Mucosa of rectum (tissue), 2 donors: ENCODE measurements at regions not wholly inside any gene's neighbourhood (a gene's known extent, or its start where the extent isn't known, plus 50 kb on each side); places are given as distances from the start of the nearest gene placed in this dataset.

Experiments used
- H3K27ac ChIP-seq, 2 donors: one replicate each; pipeline ENCODE4 v1.7.0; 2013; ENCODE audit warnings: inconsistent platforms in 2 of 2, low read depth in 2 of 2, low read length in 2 of 2
- H3K27me3 ChIP-seq, 2 donors: one replicate each; pipeline ENCODE4 v1.7.0; 2013; ENCODE audit warnings: low read length in 2 of 2; ENCODE audit not compliant: control insufficient read depth in 2 of 2, insufficient read depth in 2 of 2
- H3K36me3 ChIP-seq, 2 donors: one replicate each; pipeline ENCODE4 v1.7.0; 2013; ENCODE audit warnings: low read length in 2 of 2; ENCODE audit not compliant: control insufficient read depth in 2 of 2, insufficient read depth in 2 of 2
- H3K4me1 ChIP-seq, 2 donors: one replicate each; pipeline ENCODE4 v1.7.0; 2013; ENCODE audit warnings: low read length in 2 of 2, mild to moderate bottlenecking in 1 of 2; ENCODE audit not compliant: control insufficient read depth in 2 of 2, insufficient read depth in 2 of 2
- H3K4me3 ChIP-seq, 2 donors: one replicate each; pipeline ENCODE4 v1.7.0; 2013; ENCODE audit warnings: low read length in 2 of 2
- H3K9ac ChIP-seq, 2 donors: one replicate each; pipeline ENCODE4 v1.7.0; 2013; ENCODE audit warnings: low read length in 2 of 2, low read depth in 1 of 2, mild to moderate bottlenecking in 1 of 2
- H3K9me3 ChIP-seq, 2 donors: one replicate each; pipeline ENCODE4 v1.7.0; 2013; ENCODE audit warnings: low read length in 2 of 2; ENCODE audit not compliant: control insufficient read depth in 2 of 2
- donor health status: healthy.
- donor health status: Normal muscosa, but diverticular disease.

- H3K9ac ChIP-seq, result no peak overlapping the region
- no peaks in the 10 kb centered on the region for H3K9me3 ChIP-seq
- H3K27me3 ChIP-seq, result no peaks in the 10 kb centered on the region
- no peaks in the 10 kb centered on the region for H3K36me3 ChIP-seq
- no peaks in the 10 kb centered on the region for H3K4me1 ChIP-seq
- H3K27ac ChIP-seq, result no peak overlapping the region
- H3K4me3 ChIP-seq, result no peak overlapping the region
Measured at GRCh38 chr11:105344938-105345337, 205.4 kb upstream of the CARD18 start.

GRCh38 chr11:105334025-105334714, 194.6 kb upstream of the CARD18 start:
- H3K9ac ChIP-seq, result no peak overlapping the region
- no peaks in the 10 kb centered on the region for H3K4me1 ChIP-seq
- H3K4me3 ChIP-seq, result no peak overlapping the region
- no peaks in the 10 kb centered on the region for H3K36me3 ChIP-seq
- H3K27me3 ChIP-seq, result no peaks in the 10 kb centered on the region
- H3K9me3 ChIP-seq, result no peaks in the 10 kb centered on the region
- H3K27ac ChIP-seq, result no peak overlapping the region

GRCh38 chr11:105333153-105333552, 193.6 kb upstream of the CARD18 start:
- H3K9ac ChIP-seq, result no peak overlapping the region

GRCh38 chr11:105332171-105332570, 192.6 kb upstream of the CARD18 start:
- no peak overlapping the region for H3K4me3 ChIP-seq
- no peaks in the 10 kb centered on the region for H3K4me1 ChIP-seq
- no peaks in the 10 kb centered on the region for H3K36me3 ChIP-seq
- no peak overlapping the region for H3K9ac ChIP-seq
- no peak overlapping the region for H3K27ac ChIP-seq
- no peaks in the 10 kb centered on the region for H3K27me3 ChIP-seq
- no peaks in the 10 kb centered on the region for H3K9me3 ChIP-seq

More at GRCh38 chr11:105333153-105333552, 193.6 kb upstream of the CARD18 start:
- Histone ChIP-seq H3K4me1 (no peaks in the 10 kb centered on the region), H3K36me3 (no peaks in the 10 kb centered on the region), H3K4me3 (no peak overlapping the region), H3K27me3 (no peaks in the 10 kb centered on the region), H3K27ac (no peak overlapping the region), H3K9me3 (no peaks in the 10 kb centered on the region)

GRCh38 chr11:105328061-105328460, 188.5 kb upstream of the CARD18 start:
- Histone ChIP-seq H3K36me3 (no peaks in the 10 kb centered on the region), H3K27ac (no peak overlapping the region), H3K9me3 (no peaks in the 10 kb centered on the region), H3K4me1 (no peaks in the 10 kb centered on the region), H3K9ac (no peak overlapping the region), H3K27me3 (no peaks in the 10 kb centered on the region), H3K4me3 (no peak overlapping the region)

- no peaks in the 10 kb centered on the region for H3K27me3 ChIP-seq
- no peaks in the 10 kb centered on the region for H3K4me1 ChIP-seq
- H3K9me3 ChIP-seq, result no peaks in the 10 kb centered on the region
- H3K4me3 ChIP-seq, result no peak overlapping the region
- H3K9ac ChIP-seq, result no peak overlapping the region
- H3K27ac ChIP-seq, result no peak overlapping the region
- H3K36me3 ChIP-seq, result no peaks in the 10 kb centered on the region
Measured at GRCh38 chr11:105324156-105324555, 184.6 kb upstream of the CARD18 start.

GRCh38 chr11:105321696-105322095, 182.1 kb upstream of the CARD18 start:
- no peaks in the 10 kb centered on the region for H3K9me3 ChIP-seq
- H3K27ac ChIP-seq, result no peak overlapping the region
- H3K4me1 ChIP-seq, result no peaks in the 10 kb centered on the region
- H3K36me3 ChIP-seq, result no peaks in the 10 kb centered on the region
- no peaks in the 10 kb centered on the region for H3K27me3 ChIP-seq
- H3K9ac ChIP-seq, result no peak overlapping the region
- no peak overlapping the region for H3K4me3 ChIP-seq

GRCh38 chr11:105315287-105315686, 175.7 kb upstream of the CARD18 start:
- Histone ChIP-seq H3K4me3 (no peak overlapping the region), H3K27me3 (no peaks in the 10 kb centered on the region), H3K9me3 (no peaks in the 10 kb centered on the region), H3K36me3 (no peaks in the 10 kb centered on the region), H3K9ac (no peak overlapping the region), H3K27ac (no peak overlapping the region), H3K4me1 (no peaks in the 10 kb centered on the region)

GRCh38 chr11:105312266-105312665, 172.7 kb upstream of the CARD18 start:
- H3K4me3 ChIP-seq, result no peak overlapping the region
- no peaks in the 10 kb centered on the region for H3K9me3 ChIP-seq
- no peaks in the 10 kb centered on the region for H3K4me1 ChIP-seq
- no peak overlapping the region for H3K27ac ChIP-seq
- H3K27me3 ChIP-seq, result no peaks in the 10 kb centered on the region
- H3K9ac ChIP-seq, result no peak overlapping the region
- H3K36me3 ChIP-seq, result no peaks in the 10 kb centered on the region

GRCh38 chr11:105298630-105299029, 159.1 kb upstream of the CARD18 start:
- Histone ChIP-seq H3K27me3 (no peaks in the 10 kb centered on the region), H3K36me3 (no peaks in the 10 kb centered on the region), H3K4me3 (no peak overlapping the region), H3K9ac (no peak overlapping the region), H3K9me3 (no peaks in the 10 kb centered on the region), H3K4me1 (no peaks in the 10 kb centered on the region), H3K27ac (no peak overlapping the region)

- no peaks in the 10 kb centered on the region for H3K4me1 ChIP-seq
Measured at GRCh38 chr11:105298174-105298573, 158.6 kb upstream of the CARD18 start.

More at GRCh38 chr11:105298174-105298573, 158.6 kb upstream of the CARD18 start:
- no peak overlapping the region for H3K9ac ChIP-seq
- no peak overlapping the region for H3K4me3 ChIP-seq
- H3K36me3 ChIP-seq, result no peaks in the 10 kb centered on the region
- no peaks in the 10 kb centered on the region for H3K9me3 ChIP-seq
- no peaks in the 10 kb centered on the region for H3K27me3 ChIP-seq
- no peak overlapping the region for H3K27ac ChIP-seq
